NOMO-1 (cell line): ENCODE measurements at regions not wholly inside any gene's neighbourhood (a gene's known extent, or its start where the extent isn't known, plus 50 kb on each side); places are given as distances from the start of the nearest gene placed in this dataset.

Experiments used
- DNase-seq, 2 experiments: peaks; one replicate each; lab custom pipeline; 2025; ENCODE audit not compliant: unreplicated experiment in 2 of 2; lab: John Stamatoyannopoulos, UW

- DNase-seq = no peak
These were observed 167.5 kb downstream of the SLC6A15 start for GRCh38 chr12:84745127-84745526.

GRCh38 chr12:84741692-84742091, 170.9 kb downstream of the SLC6A15 start:
- no peak for DNase-seq

DNA sequence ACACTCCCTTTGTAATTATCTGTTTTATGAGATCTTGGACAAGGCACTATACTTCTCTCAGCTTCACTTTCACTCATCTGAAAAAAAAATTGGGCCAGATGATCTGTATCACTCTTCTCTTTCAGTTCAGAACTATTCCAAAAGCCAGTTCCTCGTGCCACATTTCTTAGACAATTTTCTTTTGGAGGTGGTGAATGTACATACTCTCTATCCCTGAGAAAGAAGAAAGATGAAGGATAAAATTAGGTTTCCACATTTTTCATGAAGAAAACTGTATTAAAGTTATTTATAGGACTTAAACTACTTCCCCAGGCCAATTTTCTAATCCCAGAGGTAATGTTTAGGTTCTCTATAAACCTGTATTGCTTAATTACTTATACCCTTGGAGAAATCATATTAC, 171.6 kb downstream of the SLC6A15 start:
- no peak for DNase-seq

- no peak for DNase-seq
These were observed 172.0 kb downstream of the SLC6A15 start for GRCh38 chr12:84740602-84741001.

DNA sequence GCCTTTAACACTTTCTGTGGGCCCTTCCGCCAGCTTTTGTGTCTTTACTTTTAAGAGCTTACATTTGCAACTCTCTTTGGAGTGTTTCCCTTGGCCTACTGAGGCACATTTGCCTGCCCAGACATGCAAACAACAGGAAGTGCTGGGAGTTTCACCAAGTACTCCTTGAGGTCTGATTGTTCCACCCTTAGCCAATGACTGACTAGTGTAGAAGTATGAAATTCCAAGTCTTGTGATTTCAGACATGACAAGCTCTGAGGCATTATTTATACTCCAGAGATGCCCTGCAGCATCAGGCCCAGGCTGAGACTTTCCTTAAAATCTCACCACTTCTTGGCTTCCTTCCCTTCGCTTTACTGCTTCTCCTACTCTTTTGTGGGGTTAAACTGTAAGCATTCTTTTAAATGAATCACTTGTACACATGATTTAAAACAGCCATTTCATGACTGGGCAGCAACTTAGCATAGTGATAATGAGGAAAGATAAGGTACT, 174.1 kb downstream of the SLC6A15 start:
- no peak for DNase-seq

- no peak for DNase-seq
These were observed 179.7 kb downstream of the SLC6A15 start for GRCh38 chr12:84732828-84733340.

GRCh38 chr12:84730561-84731162, 181.9 kb downstream of the SLC6A15 start:
- DNase-seq = no peak

GRCh38 chr12:84727961-84728360, 184.6 kb downstream of the SLC6A15 start:
- no peak for DNase-seq

- DNase-seq = no peak
These were observed 185.8 kb downstream of the SLC6A15 start for GRCh38 chr12:84726780-84727179.

DNA sequence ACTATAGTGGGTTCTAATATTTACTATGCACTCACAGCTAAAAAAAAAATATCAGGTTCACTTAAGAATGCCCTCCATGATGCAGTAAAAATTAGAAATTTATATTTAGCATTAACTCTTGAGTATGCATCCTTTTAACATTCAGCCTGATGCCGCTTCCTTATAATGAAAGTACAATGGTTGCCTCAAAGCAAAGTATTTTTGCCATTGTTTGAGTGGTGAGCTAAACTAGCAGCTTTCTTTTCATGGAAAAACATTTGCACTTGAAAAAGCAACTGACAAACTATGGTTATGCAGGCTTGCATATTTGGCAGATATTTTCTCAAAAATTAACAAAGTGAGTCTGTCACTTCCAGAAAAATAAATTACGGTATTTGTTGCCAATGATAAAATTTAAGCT, 188.6 kb downstream of the SLC6A15 start:
- no peak for DNase-seq

DNA sequence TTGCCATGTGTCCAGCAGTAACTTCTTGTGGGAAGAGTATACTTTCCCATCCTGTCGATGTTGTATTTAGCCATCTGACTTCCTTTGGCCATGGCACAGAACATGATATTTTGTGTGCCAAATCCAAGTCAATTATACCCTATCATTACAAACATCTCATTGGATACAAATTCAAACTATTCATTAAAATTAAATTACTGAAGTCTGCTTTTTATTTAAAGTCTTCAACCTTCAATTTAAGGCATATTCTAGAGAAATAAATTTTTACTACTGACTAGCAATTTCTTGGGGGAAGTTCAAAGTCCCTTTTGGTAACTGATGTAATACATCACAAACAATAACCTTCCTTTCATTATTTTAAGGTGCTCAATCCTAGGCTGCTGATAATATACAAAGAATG, 192.6 kb downstream of the SLC6A15 start:
- DNase-seq = no peak

DNA sequence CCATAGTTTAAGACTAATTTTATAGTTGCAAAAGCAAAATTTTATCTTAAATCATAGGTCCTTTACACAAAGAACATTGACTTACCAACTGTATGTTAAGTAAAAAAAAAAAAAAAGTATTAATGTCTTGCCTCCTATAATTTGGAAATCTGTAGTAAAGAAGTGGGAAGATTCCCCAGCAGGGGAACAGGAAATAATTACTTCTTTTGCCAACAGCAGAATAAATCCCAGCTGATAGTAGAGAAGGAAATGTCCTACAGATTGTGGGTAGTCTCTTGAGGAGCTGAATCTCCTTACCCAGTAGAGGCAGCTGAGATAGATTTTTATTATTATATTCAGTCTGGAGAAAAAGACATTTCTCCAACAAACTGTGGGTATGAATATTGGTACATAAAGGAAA, 193.7 kb downstream of the SLC6A15 start:
- DNase-seq = no peak

GRCh38 chr12:84712747-84713146, 199.9 kb downstream of the SLC6A15 start:
- no peak for DNase-seq

DNA sequence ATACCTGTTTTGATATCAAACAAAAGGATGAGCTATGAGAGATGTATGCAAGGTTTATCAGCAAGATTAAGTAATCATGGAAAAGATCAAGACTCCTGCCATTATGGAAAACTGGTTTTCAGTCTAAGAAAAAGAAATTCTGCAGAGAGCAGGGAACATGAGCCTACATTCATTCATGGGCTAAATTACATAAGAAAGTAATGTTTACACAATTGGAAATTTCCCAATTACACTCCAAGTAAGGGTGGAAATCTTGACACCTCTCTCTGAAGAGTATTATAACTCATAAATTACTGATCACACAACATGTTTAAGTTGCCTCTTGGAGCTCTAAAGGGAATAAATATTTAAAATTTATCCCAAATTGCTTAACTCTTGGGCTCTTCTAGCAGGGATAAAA, 206.2 kb downstream of the SLC6A15 start:
- no peak for DNase-seq

DNA sequence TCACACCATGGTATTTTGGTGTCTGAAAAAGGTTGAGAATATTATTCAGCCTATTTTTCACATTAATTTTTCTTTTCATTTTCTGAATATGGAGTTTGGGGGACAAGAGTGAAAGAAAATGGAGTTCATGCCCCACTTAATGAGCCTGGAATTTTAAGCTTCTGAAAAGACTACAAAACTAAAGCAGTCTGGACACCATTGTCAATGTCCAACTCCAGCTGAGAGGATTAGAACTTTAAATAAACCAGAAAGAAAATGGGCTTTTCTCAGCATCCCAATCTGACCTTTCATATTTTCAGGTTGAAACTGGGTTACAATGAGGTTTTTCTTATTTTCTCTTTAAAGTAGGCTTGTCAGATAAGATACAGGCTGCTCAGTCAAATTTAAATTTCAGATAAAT, 207.7 kb downstream of the SLC6A15 start:
- DNase-seq = no peak

DNA sequence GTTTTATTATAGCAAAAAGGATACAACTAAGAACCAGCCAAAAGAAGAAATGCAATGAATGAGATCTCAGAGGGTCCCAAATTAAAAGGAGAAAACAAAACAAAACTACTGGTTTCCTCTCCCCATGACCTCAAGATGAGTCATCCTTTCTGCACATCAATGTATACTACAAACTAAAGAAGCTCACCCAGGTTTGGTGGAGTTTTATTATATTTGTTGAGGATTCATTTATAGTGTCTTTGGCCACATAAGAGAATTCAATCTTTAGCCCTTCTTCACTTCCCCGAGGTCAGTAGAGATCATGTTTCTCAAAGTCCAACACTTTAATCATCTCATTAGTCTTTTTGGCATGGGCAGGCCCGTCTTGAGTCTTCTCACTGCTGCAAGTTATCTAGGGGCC, 210.6 kb downstream of the SLC6A15 start:
- DNase-seq = no peak

DNA sequence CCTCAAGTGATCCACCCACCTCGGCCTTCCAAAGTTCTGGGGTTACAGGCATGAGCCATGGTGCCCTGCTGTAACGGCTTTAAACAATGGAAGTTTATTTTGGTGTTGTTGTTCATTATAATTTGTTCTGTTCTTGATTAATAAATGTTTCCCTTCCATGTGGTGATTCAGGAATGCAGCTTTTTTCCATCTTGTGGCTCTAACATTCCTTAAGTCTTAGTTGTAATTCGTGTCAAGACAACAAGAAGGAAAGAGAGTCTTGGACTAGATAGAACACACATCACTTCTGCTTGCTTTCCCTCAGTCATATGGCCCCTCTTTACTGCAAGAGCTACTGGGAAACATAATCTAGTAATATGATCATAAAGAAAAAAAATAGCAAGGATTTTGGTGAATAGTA, 211.6 kb downstream of the SLC6A15 start:
- DNase-seq = no peak

GRCh38 chr12:84698576-84699333, 213.8 kb downstream of the SLC6A15 start:
- no peak for DNase-seq

GRCh38 chr12:84696908-84697540, 215.6 kb downstream of the SLC6A15 start:
- DNase-seq = no peak

- no peak for DNase-seq
These were observed 216.3 kb downstream of the SLC6A15 start for GRCh38 chr12:84696281-84696680.

DNA sequence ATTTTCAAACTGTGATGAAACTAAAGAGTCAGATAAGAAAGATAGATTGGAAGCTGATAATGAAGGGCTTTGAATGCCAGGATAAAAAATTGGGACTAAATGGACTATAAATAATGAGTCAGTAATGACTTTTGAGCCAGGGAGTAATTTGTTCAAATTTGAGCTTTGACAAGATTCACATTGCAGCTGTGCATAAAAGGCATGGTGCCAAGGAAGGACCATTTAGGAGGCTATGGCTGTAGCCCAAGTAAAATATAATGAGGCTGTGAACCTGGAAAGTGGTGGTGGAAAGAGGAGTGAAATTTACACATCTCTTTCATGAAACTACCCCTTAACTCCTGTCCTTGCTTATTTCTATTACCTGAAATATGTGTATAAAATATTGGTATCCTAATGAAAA, 218.5 kb downstream of the SLC6A15 start:
- no peak for DNase-seq

DNA sequence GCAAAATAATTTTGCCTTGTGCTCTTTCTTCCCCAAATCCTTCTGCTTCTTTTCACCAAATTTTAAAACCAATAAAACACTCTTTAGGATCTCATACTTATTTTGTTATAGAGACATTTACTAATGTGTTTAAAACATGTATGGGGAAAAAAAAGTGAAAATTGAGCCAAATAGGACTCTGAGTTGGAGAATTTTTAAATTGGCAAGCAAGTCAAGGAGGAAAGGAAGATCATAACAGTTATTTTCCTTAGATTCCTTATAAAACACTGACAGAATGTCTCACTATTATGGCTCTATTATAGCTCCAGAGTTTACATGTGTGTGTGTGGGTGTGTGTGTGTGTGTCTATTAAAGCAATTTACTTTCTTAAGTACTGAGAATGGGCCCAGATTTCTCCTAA, 220.5 kb downstream of the SLC6A15 start:
- DNase-seq = no peak
